GM21529 (cell line): ENCODE measurements at regions not wholly inside any gene's neighbourhood (a gene's known extent, or its start where the extent isn't known, plus 50 kb on each side); places are given as distances from the start of the nearest gene placed in this dataset.
"Not testable (repeated sequence)": the region's sequence is repeated elsewhere in the genome, so short reads cannot be mapped to it uniquely, and the experiment has no call there.

Experiments
- ATAC-seq: cut with Tn5 transposase; IDR thresholded peaks from one replicate; pipeline ENCODE4 v1.9.1; 2021; ENCODE audit not compliant: unreplicated experiment

- no peak for ATAC-seq
Measured at GRCh38 chr4:181823645-181824044, 419.6 kb upstream of the TENM3 start.

- no peak for ATAC-seq
Measured at GRCh38 chr4:181825564-181825963, 417.6 kb upstream of the TENM3 start.

GRCh38 chr4:181827246-181827645, 416.0 kb upstream of the TENM3 start:
- no peak for ATAC-seq

GRCh38 chr4:181830404-181831035, 412.7 kb upstream of the TENM3 start:
- peak; percentile 53 for ATAC-seq

- no peak for ATAC-seq
Measured at GRCh38 chr4:181834071-181834470, 409.1 kb upstream of the TENM3 start.

- no peak for ATAC-seq
Measured at GRCh38 chr4:181835348-181835747, 407.9 kb upstream of the TENM3 start.

- ATAC-seq, result no peak
Measured at GRCh38 chr4:181838253-181838652, 404.9 kb upstream of the TENM3 start.

GRCh38 chr4:181843797-181844196, 399.4 kb upstream of the TENM3 start:
- ATAC-seq, result not testable (repeated sequence)

GRCh38 chr4:181845617-181846016, 397.6 kb upstream of the TENM3 start:
- no peak for ATAC-seq

GRCh38 chr4:181846934-181847333, 396.3 kb upstream of the TENM3 start:
- no peak for ATAC-seq

GRCh38 chr4:181848357-181848756, 394.8 kb upstream of the TENM3 start:
- no peak for ATAC-seq

- ATAC-seq, result no peak
Measured at GRCh38 chr4:181849472-181849871, 393.7 kb upstream of the TENM3 start.

GRCh38 chr4:181853881-181854511, 389.2 kb upstream of the TENM3 start:
- ATAC-seq, result no peak

GRCh38 chr4:181855307-181855706, 387.9 kb upstream of the TENM3 start:
- ATAC-seq, result no peak

GRCh38 chr4:181857471-181857870, 385.7 kb upstream of the TENM3 start:
- ATAC-seq, result not testable (repeated sequence)

GRCh38 chr4:181858741-181859140, 384.5 kb upstream of the TENM3 start:
- ATAC-seq, result no peak

- ATAC-seq, result no peak
Measured at GRCh38 chr4:181859439-181859838, 383.8 kb upstream of the TENM3 start.

- no peak for ATAC-seq
Measured at GRCh38 chr4:181860157-181860556, 383.0 kb upstream of the TENM3 start.

GRCh38 chr4:181860668-181861067, 382.5 kb upstream of the TENM3 start:
- no peak for ATAC-seq

GRCh38 chr4:181863856-181864255, 379.3 kb upstream of the TENM3 start:
- no peak for ATAC-seq

GRCh38 chr4:181870326-181870725, 372.9 kb upstream of the TENM3 start:
- ATAC-seq, result no peak

- ATAC-seq, result no peak
Measured at GRCh38 chr4:181874602-181875001, 368.6 kb upstream of the TENM3 start.

- no peak for ATAC-seq
Measured at GRCh38 chr4:181877329-181877848, 365.8 kb upstream of the TENM3 start.
